WTC11 (cell line): ENCODE measurements at regions not wholly inside any gene's neighbourhood (a gene's known extent, or its start where the extent isn't known, plus 50 kb on each side); places are given as distances from the start of the nearest gene placed in this dataset.

Experiments used
- ATF1 ChIP-seq: sonication (generic); formaldehyde crosslinking; IDR thresholded peaks from 2 replicates; pipeline ENCODE4 v1.8.1; 2023; ENCODE audit warnings: mild to moderate bottlenecking, moderate library complexity, missing genetic modification reagents
- CBFB ChIP-seq: sonication (generic); formaldehyde crosslinking; IDR thresholded peaks from 2 replicates; pipeline ENCODE4 v1.8.1; 2022; ENCODE audit warnings: mild to moderate bottlenecking, low read depth, missing genetic modification reagents
- CREM ChIP-seq: sonication (generic); formaldehyde crosslinking; IDR thresholded peaks from 2 replicates; pipeline ENCODE4 v1.8.1; 2022; ENCODE audit warnings: mild to moderate bottlenecking, missing genetic modification reagents, moderate library complexity
- ELF4 ChIP-seq: sonication (generic); formaldehyde crosslinking; IDR thresholded peaks from 2 replicates; pipeline ENCODE4 v1.8.1; 2022; ENCODE audit warnings: low read depth, mild to moderate bottlenecking, moderate library complexity, missing genetic modification reagents
- NR1H2 ChIP-seq: sonication (generic); formaldehyde crosslinking; IDR thresholded peaks from 2 replicates; pipeline ENCODE4 v1.9.0; 2021; ENCODE audit warnings: mild to moderate bottlenecking, moderate library complexity, missing genetic modification reagents
- NR3C1 ChIP-seq: sonication (generic); formaldehyde crosslinking; conservative IDR thresholded peaks from 2 replicates; pipeline ENCODE4 v1.8.1; 2023; ENCODE audit warnings: low read depth, mild to moderate bottlenecking, missing genetic modification reagents
- TEAD4 ChIP-seq: sonication (generic); formaldehyde crosslinking; IDR thresholded peaks from 2 replicates; pipeline ENCODE4 v1.8.0; 2022; ENCODE audit warnings: mild to moderate bottlenecking, missing genetic modification reagents
- ZNF263 ChIP-seq: sonication (generic); formaldehyde crosslinking; IDR thresholded peaks from 2 replicates; pipeline ENCODE4 v1.8.1; 2022; ENCODE audit warnings: low read depth, mild to moderate bottlenecking, moderate library complexity, missing genetic modification reagents
- ZNF423 ChIP-seq: fragments of 250-450 bp; sonication (Bioruptor Pico); IDR thresholded peaks from 2 replicates; pipeline ENCODE4 v2.1.2; 2022; ENCODE audit warnings: mild to moderate bottlenecking, moderate library complexity
- TF ChIP-seq, protein P1 (sequence below): fragments of 200-600 bp; IDR thresholded peaks from 2 replicates; pipeline ENCODE4 v1.8.0; 2022; ENCODE audit warnings: antibody characterized with exemption
- TF ChIP-seq, protein P2 (sequence below): sonication (generic); formaldehyde crosslinking; IDR thresholded peaks from 2 replicates; pipeline ENCODE4 v1.8.1; 2022; ENCODE audit warnings: low read depth, missing genetic modification reagents, borderline replicate concordance
- TF ChIP-seq, protein P3 (sequence below): sonication (generic); formaldehyde crosslinking; IDR thresholded peaks from 2 replicates; pipeline ENCODE4 v1.8.0; 2022; ENCODE audit warnings: mild to moderate bottlenecking, missing genetic modification reagents
- TF ChIP-seq, protein P4 (sequence below): fragments of 250-450 bp; sonication (Bioruptor Pico); IDR thresholded peaks from 2 replicates; pipeline ENCODE4 v1.8.0; 2021; ENCODE audit warnings: mild to moderate bottlenecking
- TF ChIP-seq, protein P5 (sequence below): sonication (generic); formaldehyde crosslinking; IDR thresholded peaks from 2 replicates; pipeline ENCODE4 v1.8.1; 2023; ENCODE audit warnings: mild to moderate bottlenecking, missing genetic modification reagents, moderate library complexity

DNA sequence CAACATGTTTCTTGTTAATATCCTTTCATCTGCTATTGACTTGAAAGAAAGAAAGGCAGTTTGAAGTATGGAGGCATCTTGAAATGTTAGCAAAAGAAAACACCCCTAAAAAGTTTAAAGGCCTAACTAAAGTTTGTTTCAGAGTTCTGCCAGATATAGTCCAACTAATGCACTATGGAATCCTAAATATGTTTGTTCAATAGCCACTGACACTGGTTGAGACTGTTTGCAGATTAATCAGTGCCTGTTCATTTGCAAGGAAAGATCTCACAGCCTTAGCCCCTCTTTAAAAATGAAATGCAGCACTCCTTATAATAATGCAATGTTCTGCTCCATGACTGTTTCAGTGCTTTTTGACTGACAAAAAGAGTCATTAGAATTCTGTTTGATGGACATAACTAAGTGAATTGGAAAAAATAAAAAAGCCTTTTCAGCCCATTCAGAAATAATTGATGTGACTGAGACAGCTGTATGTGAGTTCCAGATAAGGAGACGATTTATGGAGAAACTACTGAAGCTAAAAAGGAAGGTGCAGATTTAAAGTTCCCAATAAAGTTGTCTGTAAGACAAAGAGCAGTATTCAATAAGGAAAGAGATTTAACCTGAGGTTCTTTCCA, 192.0 kb downstream of the PCDH7 start:
- TF ChIP-seq ZNF423, result no peak
- no peak for TF ChIP-seq NR3C1 (CRISPR knock-in tag)
- TF ChIP-seq, protein P1, sequence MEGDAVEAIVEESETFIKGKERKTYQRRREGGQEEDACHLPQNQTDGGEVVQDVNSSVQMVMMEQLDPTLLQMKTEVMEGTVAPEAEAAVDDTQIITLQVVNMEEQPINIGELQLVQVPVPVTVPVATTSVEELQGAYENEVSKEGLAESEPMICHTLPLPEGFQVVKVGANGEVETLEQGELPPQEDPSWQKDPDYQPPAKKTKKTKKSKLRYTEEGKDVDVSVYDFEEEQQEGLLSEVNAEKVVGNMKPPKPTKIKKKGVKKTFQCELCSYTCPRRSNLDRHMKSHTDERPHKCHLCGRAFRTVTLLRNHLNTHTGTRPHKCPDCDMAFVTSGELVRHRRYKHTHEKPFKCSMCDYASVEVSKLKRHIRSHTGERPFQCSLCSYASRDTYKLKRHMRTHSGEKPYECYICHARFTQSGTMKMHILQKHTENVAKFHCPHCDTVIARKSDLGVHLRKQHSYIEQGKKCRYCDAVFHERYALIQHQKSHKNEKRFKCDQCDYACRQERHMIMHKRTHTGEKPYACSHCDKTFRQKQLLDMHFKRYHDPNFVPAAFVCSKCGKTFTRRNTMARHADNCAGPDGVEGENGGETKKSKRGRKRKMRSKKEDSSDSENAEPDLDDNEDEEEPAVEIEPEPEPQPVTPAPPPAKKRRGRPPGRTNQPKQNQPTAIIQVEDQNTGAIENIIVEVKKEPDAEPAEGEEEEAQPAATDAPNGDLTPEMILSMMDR, result no peak
- no peak for TF ChIP-seq TEAD4
- no peak for TF ChIP-seq NR1H2 (CRISPR knock-in tag)
- no peak for TF ChIP-seq ATF1 (CRISPR knock-in tag)
- no peak for TF ChIP-seq CBFB (CRISPR knock-in tag)
- no peak for TF ChIP-seq CREM (CRISPR knock-in tag)
- no peak for TF ChIP-seq ZNF263 (CRISPR knock-in tag)
- TF ChIP-seq, protein P2, sequence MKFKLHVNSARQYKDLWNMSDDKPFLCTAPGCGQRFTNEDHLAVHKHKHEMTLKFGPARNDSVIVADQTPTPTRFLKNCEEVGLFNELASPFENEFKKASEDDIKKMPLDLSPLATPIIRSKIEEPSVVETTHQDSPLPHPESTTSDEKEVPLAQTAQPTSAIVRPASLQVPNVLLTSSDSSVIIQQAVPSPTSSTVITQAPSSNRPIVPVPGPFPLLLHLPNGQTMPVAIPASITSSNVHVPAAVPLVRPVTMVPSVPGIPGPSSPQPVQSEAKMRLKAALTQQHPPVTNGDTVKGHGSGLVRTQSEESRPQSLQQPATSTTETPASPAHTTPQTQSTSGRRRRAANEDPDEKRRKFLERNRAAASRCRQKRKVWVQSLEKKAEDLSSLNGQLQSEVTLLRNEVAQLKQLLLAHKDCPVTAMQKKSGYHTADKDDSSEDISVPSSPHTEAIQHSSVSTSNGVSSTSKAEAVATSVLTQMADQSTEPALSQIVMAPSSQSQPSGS (CRISPR knock-in tag), result no peak
- TF ChIP-seq, protein P3, sequence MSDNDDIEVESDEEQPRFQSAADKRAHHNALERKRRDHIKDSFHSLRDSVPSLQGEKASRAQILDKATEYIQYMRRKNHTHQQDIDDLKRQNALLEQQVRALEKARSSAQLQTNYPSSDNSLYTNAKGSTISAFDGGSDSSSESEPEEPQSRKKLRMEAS (CRISPR knock-in tag), result no peak
- no peak for TF ChIP-seq ELF4 (CRISPR knock-in tag)
- TF ChIP-seq, protein P4, sequence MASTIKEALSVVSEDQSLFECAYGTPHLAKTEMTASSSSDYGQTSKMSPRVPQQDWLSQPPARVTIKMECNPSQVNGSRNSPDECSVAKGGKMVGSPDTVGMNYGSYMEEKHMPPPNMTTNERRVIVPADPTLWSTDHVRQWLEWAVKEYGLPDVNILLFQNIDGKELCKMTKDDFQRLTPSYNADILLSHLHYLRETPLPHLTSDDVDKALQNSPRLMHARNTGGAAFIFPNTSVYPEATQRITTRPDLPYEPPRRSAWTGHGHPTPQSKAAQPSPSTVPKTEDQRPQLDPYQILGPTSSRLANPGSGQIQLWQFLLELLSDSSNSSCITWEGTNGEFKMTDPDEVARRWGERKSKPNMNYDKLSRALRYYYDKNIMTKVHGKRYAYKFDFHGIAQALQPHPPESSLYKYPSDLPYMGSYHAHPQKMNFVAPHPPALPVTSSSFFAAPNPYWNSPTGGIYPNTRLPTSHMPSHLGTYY (CRISPR knock-in tag), result no peak
- TF ChIP-seq, protein P5, sequence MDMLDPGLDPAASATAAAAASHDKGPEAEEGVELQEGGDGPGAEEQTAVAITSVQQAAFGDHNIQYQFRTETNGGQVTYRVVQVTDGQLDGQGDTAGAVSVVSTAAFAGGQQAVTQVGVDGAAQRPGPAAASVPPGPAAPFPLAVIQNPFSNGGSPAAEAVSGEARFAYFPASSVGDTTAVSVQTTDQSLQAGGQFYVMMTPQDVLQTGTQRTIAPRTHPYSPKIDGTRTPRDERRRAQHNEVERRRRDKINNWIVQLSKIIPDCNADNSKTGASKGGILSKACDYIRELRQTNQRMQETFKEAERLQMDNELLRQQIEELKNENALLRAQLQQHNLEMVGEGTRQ, result no peak
